PC-9 (cell line): ENCODE measurements at regions not wholly inside any gene's neighbourhood (a gene's known extent, or its start where the extent isn't known, plus 50 kb on each side); places are given as distances from the start of the nearest gene placed in this dataset.

Source experiments
- CTCF ChIP-seq: fragments of 200-600 bp; sonication (generic); conservative IDR thresholded peaks from 2 replicates; pipeline ENCODE4 v1.6.1; 2017; ENCODE audit warnings: mixed run types, antibody characterized with exemption, mild to moderate bottlenecking, moderate library complexity
- EZH2 ChIP-seq: fragments of 200-600 bp; sonication (generic); IDR thresholded peaks from 2 replicates; pipeline ENCODE4 v1.8.0; 2017; ENCODE audit warnings: antibody characterized with exemption, low read depth

GRCh38 chr6:166689687-166690086, 62.6 kb upstream of the RPS6KA2 start:
- no peak for TF ChIP-seq CTCF
- TF ChIP-seq EZH2 = no peak
